Glutamatergic neuron (in vitro differentiated cells): ENCODE measurements at regions not wholly inside any gene's neighbourhood (a gene's known extent, or its start where the extent isn't known, plus 50 kb on each side); places are given as distances from the start of the nearest gene placed in this dataset.

Experiments
- DNase-seq: peaks from one replicate; pipeline ENCODE4 v3.0.0; 2022
- H3K27ac Mint-ChIP-seq: one replicate; pipeline ENCODE4 v1.8.0; 2020; ENCODE audit warnings: mild to moderate bottlenecking, mixed read lengths, inconsistent platforms; ENCODE audit not compliant: unreplicated experiment
- H3K27me3 Mint-ChIP-seq: one replicate; pipeline ENCODE4 v1.8.0; 2020; ENCODE audit warnings: mild to moderate bottlenecking, moderate library complexity, mixed read lengths, inconsistent platforms; ENCODE audit not compliant: unreplicated experiment
- H3K36me3 Mint-ChIP-seq: one replicate; pipeline ENCODE4 v1.8.0; 2020; ENCODE audit warnings: mild to moderate bottlenecking, mixed read lengths, inconsistent platforms; ENCODE audit not compliant: unreplicated experiment
- H3K4me1 Mint-ChIP-seq: one replicate; pipeline ENCODE4 v1.8.0; 2020; ENCODE audit warnings: mild to moderate bottlenecking, low read depth, mixed read lengths, inconsistent platforms; ENCODE audit not compliant: unreplicated experiment
- H3K4me3 Mint-ChIP-seq: one replicate; pipeline ENCODE4 v1.8.0; 2020; ENCODE audit warnings: mild to moderate bottlenecking, mixed read lengths, inconsistent platforms; ENCODE audit not compliant: unreplicated experiment
- H3K9me3 Mint-ChIP-seq: one replicate; pipeline ENCODE4 v1.8.0; 2020; ENCODE audit warnings: mild to moderate bottlenecking, moderate library complexity, mixed read lengths, inconsistent platforms; ENCODE audit not compliant: unreplicated experiment
- TF ChIP-seq, protein P1 (sequence below): fragments of 200-600 bp; sonication (generic); IDR thresholded peaks from one replicate; pipeline ENCODE4 v1.5.0; 2021; ENCODE audit not compliant: partially characterized antibody, unreplicated experiment

DNA sequence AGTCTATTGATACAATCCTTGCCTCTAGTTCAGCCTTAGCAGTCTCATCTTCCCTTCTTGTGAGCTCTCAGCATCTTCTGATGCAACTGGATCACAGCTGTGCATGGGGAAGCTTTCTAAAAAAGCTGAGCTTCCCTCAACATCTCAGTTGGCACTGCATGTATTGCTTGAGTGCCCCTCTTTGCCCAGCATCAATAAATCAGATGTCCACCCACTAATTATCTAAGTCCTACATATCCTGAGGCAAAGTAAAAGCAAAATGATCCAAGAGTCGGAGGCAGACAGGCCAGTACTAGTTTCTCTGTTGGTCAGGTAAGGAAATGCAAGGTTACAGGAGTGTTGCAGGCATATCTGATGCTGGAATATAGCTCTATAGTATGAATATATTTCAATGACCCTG is 334.5 kb upstream of the NCAM1 start:
- no peaks in the 10 kb centered on the region for H3K9me3 Mint-ChIP-seq
- no peaks in the 10 kb centered on the region for H3K27me3 Mint-ChIP-seq
- no peak for DNase-seq
- no peak overlapping the region for H3K27ac Mint-ChIP-seq
- H3K4me1 Mint-ChIP-seq, result no peaks in the 10 kb centered on the region
- TF ChIP-seq, protein P1, sequence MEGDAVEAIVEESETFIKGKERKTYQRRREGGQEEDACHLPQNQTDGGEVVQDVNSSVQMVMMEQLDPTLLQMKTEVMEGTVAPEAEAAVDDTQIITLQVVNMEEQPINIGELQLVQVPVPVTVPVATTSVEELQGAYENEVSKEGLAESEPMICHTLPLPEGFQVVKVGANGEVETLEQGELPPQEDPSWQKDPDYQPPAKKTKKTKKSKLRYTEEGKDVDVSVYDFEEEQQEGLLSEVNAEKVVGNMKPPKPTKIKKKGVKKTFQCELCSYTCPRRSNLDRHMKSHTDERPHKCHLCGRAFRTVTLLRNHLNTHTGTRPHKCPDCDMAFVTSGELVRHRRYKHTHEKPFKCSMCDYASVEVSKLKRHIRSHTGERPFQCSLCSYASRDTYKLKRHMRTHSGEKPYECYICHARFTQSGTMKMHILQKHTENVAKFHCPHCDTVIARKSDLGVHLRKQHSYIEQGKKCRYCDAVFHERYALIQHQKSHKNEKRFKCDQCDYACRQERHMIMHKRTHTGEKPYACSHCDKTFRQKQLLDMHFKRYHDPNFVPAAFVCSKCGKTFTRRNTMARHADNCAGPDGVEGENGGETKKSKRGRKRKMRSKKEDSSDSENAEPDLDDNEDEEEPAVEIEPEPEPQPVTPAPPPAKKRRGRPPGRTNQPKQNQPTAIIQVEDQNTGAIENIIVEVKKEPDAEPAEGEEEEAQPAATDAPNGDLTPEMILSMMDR, result no peak
- no peak overlapping the region for H3K4me3 Mint-ChIP-seq
- peaks cover 5% of the 10 kb centered on the region for H3K36me3 Mint-ChIP-seq

DNA sequence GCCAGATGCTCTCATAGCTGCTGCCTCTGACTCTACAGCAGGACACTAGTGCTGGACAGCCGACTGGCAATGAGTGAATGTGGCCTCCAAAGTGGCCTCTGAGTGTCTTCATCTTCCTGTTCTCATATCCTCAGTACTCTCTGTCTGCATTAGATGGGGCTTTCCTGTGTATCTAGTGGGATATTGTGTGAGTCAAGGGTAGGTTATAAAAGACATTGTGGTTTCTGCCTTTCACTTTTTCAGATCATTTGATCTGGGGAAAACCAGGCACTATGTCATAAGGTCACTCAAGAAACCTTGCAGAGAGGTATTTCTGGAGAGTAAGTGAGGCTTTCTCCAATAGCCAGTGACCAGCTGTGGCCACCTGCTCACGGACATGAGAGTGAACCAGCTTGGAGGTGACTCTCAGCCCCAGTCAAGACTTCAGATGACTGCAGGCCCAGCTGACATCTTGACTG is 333.6 kb upstream of the NCAM1 start:
- Mint-ChIP-seq H3K4me3 (no peak overlapping the region), H3K9me3 (no peaks in the 10 kb centered on the region), H3K4me1 (no peaks in the 10 kb centered on the region), H3K27me3 (no peaks in the 10 kb centered on the region), H3K27ac (no peak overlapping the region), H3K36me3 (no peaks in the 10 kb centered on the region)
- TF ChIP-seq, protein P1, result no peak
- DNase-seq, result no peak

DNA sequence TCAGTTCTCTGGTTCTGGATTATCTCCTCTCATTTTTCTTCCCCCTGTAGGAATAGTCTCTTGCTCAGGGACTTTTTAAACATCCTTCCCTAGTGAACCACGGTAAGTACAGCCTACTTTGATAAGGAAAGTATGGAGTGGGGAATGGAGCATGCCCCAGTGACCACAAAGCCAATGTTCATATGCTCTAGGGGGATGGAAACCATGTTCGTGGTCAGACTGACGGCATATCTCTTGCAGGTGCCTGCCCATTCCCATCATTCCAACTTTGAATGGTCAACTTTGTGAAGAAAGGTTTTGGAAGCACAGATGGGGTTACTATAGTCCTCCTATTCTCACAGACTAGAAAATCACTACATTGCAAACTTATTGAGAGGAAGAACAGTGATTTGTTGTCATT is 332.5 kb upstream of the NCAM1 start:
- TF ChIP-seq, protein P1, result no peak
- Mint-ChIP-seq H3K4me1 (no peaks in the 10 kb centered on the region), H3K9me3 (no peaks in the 10 kb centered on the region), H3K27ac (no peak overlapping the region), H3K27me3 (no peaks in the 10 kb centered on the region), H3K4me3 (no peak overlapping the region), H3K36me3 (no peaks in the 10 kb centered on the region)
- no peak for DNase-seq

DNA sequence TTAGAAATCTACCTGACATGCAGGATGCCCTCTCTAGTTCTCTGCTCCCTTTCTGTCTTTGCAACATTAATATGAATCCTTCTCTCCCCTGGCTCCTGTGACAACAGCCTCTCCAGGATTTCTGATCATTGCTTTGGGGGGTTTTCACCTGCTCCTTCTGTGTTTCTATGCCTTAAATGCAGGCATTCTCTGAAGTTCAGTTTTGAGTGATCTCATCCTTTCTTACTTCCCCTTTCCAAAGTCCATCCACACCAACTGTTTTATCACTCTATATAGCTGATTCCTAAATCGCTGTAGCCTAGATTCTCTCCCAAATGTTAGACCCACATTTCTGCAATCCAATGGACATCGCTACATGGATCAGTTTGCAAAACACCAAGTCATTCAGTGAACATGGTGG is 330.7 kb upstream of the NCAM1 start:
- Mint-ChIP-seq H3K4me1 (peaks cover 4% of the 10 kb centered on the region), H3K36me3 (no peaks in the 10 kb centered on the region), H3K27ac (no peak overlapping the region), H3K27me3 (no peaks in the 10 kb centered on the region), H3K9me3 (no peaks in the 10 kb centered on the region), H3K4me3 (no peak overlapping the region)
- DNase-seq, result no peak
- TF ChIP-seq, protein P1, result no peak

DNA sequence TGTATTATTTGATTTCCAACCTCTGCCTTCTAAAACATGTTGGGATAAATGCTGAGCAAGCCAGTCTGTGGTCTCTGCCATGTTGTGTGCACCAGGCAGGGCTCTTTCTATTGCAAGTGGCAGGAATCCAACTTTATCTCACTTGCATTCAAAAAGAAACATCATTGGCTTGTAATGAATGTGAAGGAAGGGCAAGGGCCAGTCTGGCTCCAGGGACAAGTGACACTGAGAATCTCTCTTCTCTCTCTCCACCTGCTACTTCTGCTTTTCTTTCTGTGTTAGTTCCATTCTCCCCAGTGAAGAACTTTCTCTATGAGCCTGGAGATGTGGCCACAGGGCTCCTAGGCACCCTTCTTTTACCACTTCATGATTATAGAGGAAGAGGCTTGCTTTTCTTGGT is 329.9 kb upstream of the NCAM1 start:
- no peaks in the 10 kb centered on the region for H3K27me3 Mint-ChIP-seq
- H3K36me3 Mint-ChIP-seq, result no peaks in the 10 kb centered on the region
- no peak overlapping the region for H3K4me3 Mint-ChIP-seq
- DNase-seq, result no peak
- no peaks in the 10 kb centered on the region for H3K9me3 Mint-ChIP-seq
- no peak overlapping the region for H3K27ac Mint-ChIP-seq
- TF ChIP-seq, protein P1, result no peak
- H3K4me1 Mint-ChIP-seq, result peaks cover 4% of the 10 kb centered on the region
